Cardiac muscle cell (in vitro differentiated cells and primary cell): ENCODE measurements at regions not wholly inside any gene's neighbourhood (a gene's known extent, or its start where the extent isn't known, plus 50 kb on each side); places are given as distances from the start of the nearest gene placed in this dataset.

Experiments used
- DNase-seq, 2 donors: peaks; one replicate each; pipeline versions ENCODE4 v3.0.0 to v3.0.0-alpha.2; 2010 to 2017; ENCODE audit warnings: low read depth in 1 of 2, low spot score in 1 of 2
- H3K27ac ChIP-seq: fragments of 200-600 bp; sonication (generic); 2 replicates; pipeline ENCODE4 v1.5.1; 2016
- H3K27me3 ChIP-seq: fragments of 200-600 bp; sonication (generic); 2 replicates; pipeline ENCODE4 v1.6.0; 2016; ENCODE audit warnings: control low read depth
- H3K36me3 ChIP-seq: fragments of 200-600 bp; sonication (generic); 2 replicates; pipeline ENCODE4 v1.5.1; 2016; ENCODE audit warnings: control low read depth
- H3K4me1 ChIP-seq: fragments of 200-600 bp; sonication (generic); 2 replicates; pipeline ENCODE4 v1.8.1; 2017; ENCODE audit warnings: low read depth, mild to moderate bottlenecking, mixed run types
- H3K4me3 ChIP-seq: fragments of 200-600 bp; sonication (generic); 2 replicates; pipeline ENCODE4 v1.5.1; 2016; ENCODE audit warnings: mild to moderate bottlenecking
- H3K9me3 ChIP-seq: fragments of 200-600 bp; sonication (generic); 2 replicates; pipeline ENCODE4 v1.5.1; 2017; ENCODE audit warnings: low read depth, mild to moderate bottlenecking, control low read depth
- TF ChIP-seq, protein P1 (sequence below): IDR thresholded peaks from 2 replicates; pipeline ENCODE4 v1.5.1; 2012; ENCODE audit warnings: low read depth, mild to moderate bottlenecking, low read length

DNA sequence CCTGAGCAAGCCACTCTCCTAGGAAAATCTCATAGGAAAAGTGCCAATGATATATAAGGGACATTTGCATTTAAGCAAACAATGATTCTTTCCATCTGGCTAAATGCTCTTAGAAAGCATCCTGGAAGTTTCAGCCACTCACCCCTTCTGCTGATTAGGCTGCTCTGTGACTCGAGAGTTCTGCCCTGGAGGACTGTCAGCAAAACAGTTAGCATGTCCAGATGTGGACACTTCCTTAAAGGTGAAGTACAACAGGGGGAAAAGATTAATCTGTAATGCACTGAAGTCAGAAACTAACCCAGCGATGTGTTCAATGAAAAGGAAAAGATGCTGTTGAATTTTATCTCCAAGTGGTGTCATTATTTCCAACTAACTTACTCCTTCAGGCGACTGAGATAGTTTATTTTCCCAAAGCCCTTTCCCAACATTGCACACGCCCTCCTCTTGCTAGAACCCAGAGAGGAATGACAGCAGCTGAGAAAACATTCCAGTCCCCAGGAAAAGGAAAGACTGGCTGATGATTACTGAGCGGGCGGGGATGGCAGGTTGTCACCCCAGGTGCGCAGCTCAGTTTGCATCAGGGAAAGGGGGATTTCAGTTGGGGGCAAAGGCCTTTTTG, 214.0 kb downstream of the SS18 start:
- Histone ChIP-seq H3K4me1 (peaks cover 17% of the 10 kb centered on the region), H3K4me3 (no peak overlapping the region), H3K27me3 (no peaks in the 10 kb centered on the region), H3K9me3 (no peaks in the 10 kb centered on the region), H3K27ac (peak overlapping the region; percentile 31), H3K36me3 (no peaks in the 10 kb centered on the region)
- TF ChIP-seq, protein P1, sequence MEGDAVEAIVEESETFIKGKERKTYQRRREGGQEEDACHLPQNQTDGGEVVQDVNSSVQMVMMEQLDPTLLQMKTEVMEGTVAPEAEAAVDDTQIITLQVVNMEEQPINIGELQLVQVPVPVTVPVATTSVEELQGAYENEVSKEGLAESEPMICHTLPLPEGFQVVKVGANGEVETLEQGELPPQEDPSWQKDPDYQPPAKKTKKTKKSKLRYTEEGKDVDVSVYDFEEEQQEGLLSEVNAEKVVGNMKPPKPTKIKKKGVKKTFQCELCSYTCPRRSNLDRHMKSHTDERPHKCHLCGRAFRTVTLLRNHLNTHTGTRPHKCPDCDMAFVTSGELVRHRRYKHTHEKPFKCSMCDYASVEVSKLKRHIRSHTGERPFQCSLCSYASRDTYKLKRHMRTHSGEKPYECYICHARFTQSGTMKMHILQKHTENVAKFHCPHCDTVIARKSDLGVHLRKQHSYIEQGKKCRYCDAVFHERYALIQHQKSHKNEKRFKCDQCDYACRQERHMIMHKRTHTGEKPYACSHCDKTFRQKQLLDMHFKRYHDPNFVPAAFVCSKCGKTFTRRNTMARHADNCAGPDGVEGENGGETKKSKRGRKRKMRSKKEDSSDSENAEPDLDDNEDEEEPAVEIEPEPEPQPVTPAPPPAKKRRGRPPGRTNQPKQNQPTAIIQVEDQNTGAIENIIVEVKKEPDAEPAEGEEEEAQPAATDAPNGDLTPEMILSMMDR: no peak
- DNase-seq: peak in 1 of 2 donors; percentile 61

DNA sequence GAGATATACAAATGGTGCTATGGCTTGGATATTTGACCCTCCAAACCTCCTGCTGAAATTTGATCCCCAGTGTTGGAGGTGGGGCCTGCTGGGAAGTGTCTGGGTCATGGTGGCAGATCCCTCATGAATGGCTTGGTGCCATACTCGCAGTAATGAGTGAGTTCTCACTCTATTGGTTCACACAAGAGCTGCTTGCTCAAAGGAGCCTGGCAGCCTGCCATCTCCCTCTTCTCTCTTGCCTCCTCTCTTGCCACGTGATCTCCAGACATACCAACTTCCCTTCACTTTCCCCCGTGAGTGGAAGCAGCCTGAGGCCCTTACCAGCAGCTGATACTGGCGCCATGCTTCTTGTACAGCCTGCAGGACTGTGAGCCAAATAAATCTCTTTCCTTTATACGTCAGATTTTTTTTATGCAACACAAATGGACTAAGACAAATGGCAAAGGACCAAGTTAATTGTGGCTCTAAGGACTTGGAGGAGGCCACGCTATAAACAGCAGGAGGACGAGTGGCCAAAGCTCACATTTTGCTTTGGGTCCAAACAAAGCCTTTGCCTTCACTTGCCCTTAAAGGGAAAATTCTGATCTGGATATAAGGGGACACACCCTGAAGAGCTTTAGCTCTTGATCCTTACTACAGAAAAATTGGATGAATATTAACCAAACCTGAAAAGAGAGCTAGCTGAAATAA, 214.7 kb downstream of the SS18 start:
- Histone ChIP-seq H3K27me3 (no peaks in the 10 kb centered on the region), H3K4me1 (peaks cover 17% of the 10 kb centered on the region), H3K36me3 (no peaks in the 10 kb centered on the region), H3K9me3 (no peaks in the 10 kb centered on the region), H3K27ac (peak overlapping the region; percentile 31), H3K4me3 (no peak overlapping the region)
- DNase-seq: peak; percentile 21 to 33
- TF ChIP-seq, protein P1: no peak

DNA sequence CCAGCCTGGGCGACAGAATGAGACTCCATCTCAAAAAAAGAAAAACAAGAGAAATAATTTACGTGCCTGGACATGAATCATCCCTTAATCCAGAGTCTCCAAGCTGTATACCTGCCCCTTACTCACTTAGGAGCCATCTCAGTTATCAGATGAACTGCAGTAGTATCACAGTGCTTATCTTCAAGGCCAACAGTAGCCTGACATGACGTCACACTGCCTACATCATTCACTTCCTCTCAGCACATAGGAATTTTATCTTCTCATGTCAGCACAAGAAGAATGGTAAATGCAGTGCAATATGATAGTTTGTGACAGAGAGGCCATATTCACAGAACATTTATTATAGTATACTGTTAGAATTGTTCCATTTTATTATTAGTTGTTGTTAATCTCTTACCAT, 216.6 kb downstream of the SS18 start:
- Histone ChIP-seq H3K27me3 (no peaks in the 10 kb centered on the region), H3K27ac (no peak overlapping the region), H3K4me3 (no peak overlapping the region), H3K4me1 (peaks cover 17% of the 10 kb centered on the region), H3K36me3 (no peaks in the 10 kb centered on the region), H3K9me3 (no peaks in the 10 kb centered on the region)
- DNase-seq: no peak
- TF ChIP-seq, protein P1: no peak

DNA sequence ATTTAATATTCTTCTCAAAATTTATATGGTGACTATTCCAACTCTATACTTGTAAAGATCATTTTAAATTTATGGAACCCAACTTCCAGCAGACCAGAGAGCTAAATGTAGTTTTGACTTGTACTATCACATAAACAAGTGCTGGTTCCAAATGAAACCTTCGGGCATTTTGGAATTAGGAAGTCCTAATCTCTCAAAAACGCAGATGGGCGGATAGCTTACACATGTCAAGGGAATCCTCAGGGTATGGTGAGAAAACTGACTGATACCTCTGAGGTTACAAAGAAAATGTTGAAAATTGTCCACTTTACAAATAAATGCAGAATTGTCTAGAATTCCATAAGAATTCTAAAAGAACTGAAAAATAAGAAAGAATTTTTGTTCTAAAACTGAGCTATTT, 224.1 kb downstream of the SS18 start:
- Histone ChIP-seq H3K27me3 (no peaks in the 10 kb centered on the region), H3K27ac (no peak overlapping the region), H3K9me3 (no peaks in the 10 kb centered on the region), H3K36me3 (no peaks in the 10 kb centered on the region), H3K4me3 (no peak overlapping the region), H3K4me1 (no peaks in the 10 kb centered on the region)
- TF ChIP-seq, protein P1: no peak
- DNase-seq: no peak

DNA sequence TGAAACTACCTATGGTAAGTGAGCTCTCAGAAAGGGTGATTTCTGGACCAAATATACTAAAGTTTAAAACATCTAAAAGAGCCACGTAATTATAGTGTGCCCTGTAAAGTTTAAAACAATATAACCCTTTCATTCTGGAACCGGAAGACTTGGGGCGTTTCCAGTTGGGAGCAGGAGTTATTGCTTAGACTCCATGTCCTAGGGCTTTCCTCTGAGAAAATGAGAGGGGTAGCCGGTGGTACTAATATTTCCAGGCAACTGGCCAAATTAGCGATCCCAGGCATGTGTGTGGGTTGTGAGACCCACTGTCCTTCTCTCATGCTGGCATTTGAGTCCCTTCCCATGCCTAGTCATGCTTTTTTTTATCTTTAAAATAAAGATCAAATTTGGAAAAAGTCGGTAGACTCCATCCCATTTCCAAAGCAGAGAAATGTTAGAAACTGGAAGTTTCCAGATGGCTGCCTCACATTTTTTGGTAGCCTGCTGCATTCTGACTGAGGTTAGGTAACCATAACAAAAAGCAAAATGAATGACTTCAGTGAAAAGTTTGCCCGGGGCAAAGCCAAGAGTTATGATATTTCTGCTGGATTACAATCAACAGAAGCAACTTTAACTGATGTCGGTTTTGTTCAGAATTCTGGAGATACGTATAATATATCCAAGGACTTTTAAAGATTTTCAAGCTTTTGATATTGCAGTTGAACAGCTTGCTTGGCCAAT, 227.4 kb downstream of the SS18 start:
- Histone ChIP-seq H3K27ac (no peak overlapping the region), H3K27me3 (no peaks in the 10 kb centered on the region), H3K36me3 (no peaks in the 10 kb centered on the region), H3K4me1 (no peaks in the 10 kb centered on the region), H3K4me3 (no peak overlapping the region), H3K9me3 (no peaks in the 10 kb centered on the region)
- TF ChIP-seq, protein P1: no peak
- DNase-seq: no peak
